HG02763 (cell line): ENCODE measurements at regions not wholly inside any gene's neighbourhood (a gene's known extent, or its start where the extent isn't known, plus 50 kb on each side); places are given as distances from the start of the nearest gene placed in this dataset.

ENCODE experiments used
- ATAC-seq: cut with Tn5 transposase; IDR thresholded peaks from one replicate; pipeline ENCODE4 v1.9.1; 2021; ENCODE audit warnings: mild to moderate bottlenecking, moderate library complexity; ENCODE audit not compliant: unreplicated experiment

DNA sequence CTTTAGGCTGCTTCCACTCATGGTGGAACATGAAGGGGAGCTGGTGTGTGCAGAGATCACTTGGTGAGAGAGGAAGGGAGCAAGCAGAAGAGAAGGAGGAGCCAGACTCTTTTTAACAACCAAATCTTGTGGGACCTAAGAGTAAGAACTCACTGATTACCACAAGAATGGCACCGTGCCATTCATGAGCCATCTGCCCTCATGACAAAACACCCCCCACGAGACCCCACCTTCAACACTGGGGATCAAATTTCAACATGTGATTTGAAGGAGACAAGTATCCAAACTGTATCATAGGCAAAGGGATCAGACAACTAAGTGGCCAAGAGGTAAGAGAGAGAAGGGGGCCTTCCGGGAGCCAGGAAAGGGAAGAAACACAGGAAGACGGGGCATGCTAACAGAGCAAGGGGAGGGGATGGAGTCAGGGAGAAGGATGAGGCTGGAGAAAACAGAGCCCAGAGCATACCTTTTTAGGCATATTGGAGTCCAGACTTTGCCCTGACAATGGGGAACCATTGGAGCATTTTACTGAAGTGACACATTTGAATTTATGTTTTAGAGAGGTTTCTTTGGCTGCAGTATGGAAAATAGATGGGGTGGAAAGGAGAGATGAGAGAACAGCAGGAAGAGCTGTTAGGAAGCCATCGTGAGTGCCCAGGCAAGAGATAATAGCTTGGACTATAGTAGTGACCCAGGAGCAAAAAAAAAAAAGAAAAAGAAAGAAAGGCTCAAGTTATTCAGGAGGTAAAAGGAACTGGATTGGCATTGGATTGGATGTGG, 204.4 kb upstream of the NUDT4 start:
- ATAC-seq = no peak

DNA sequence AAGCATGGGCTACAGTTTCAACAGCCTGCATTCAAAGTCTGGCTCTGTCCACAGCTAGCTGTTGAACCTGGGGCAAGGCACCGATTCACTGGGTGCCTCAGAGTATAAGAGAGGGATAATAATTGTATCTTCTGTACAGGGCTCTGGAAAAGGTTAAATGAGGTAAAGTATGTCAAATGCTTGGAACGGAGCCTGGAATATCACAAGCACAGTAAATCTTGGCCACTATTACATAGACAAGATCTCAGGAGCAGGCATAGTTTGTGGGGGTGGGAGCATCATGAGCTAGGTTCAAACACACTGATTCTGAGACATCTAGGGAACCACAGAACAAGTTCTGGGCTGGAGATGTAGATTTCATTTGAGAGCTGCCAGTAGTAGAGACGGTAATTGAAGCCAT, 203.7 kb upstream of the NUDT4 start:
- no peak for ATAC-seq

DNA sequence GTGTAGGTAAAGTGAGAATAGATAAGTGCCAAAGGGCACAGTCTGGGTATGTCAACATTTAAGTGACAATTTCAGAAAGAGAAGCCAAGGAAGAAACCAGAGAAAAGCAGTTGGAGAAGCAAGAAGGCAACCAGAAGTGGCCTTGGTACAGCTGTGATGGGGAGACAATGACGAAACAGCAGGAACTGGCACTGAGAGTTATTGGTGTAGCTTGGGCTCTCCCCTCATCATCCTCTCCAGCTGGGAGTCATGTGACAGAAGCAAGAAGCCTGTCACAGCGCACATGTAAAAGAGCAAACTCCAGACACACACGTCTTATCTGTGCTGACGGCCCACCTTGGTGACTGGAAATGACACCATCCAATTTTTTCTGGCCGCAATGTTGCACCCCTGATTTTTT, 203.3 kb upstream of the NUDT4 start:
- ATAC-seq = no peak

DNA sequence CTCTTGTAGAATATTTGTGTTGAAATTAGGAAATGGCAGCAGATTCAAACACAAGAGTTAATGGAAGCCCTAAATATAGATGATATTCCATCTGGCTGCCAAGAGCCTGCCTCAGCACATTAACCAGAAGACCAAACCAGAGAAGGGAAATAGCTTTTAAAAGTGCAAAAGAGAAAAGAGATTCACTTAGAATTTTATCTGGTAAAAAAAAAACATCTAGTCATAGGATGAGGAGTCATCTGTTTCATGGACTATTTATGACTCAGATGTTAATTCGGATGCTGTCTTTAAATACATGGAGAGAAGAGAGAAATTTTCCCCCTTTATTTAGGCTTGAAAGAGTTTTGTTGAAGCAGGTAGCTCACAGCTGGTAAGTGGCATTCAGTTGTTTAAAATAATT, 201.6 kb upstream of the NUDT4 start:
- ATAC-seq = no peak

DNA sequence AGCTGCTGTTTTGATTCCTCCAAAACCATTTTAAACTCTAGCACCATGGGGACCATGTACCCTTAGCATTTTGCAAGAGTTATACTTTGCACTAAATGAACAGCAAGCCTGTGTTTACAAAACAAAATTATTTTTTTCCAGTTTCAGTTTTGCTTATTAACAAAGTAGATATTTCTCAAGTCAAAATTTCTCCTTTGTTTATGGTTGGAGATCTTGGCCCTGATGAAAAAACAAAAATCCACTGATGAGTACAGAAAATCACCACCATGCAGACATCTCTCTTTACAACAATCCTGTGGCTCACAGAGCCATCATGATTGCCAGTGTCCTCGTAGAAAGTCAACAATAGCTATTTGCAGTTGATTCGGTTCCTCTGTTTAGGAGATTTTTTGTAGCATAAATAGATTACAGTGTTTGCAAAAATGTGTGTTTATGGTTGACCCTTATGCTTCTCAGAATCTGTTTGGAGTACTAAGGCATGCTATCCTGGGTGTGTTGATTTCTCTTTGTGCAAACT, 201.1 kb upstream of the NUDT4 start:
- no peak for ATAC-seq

DNA sequence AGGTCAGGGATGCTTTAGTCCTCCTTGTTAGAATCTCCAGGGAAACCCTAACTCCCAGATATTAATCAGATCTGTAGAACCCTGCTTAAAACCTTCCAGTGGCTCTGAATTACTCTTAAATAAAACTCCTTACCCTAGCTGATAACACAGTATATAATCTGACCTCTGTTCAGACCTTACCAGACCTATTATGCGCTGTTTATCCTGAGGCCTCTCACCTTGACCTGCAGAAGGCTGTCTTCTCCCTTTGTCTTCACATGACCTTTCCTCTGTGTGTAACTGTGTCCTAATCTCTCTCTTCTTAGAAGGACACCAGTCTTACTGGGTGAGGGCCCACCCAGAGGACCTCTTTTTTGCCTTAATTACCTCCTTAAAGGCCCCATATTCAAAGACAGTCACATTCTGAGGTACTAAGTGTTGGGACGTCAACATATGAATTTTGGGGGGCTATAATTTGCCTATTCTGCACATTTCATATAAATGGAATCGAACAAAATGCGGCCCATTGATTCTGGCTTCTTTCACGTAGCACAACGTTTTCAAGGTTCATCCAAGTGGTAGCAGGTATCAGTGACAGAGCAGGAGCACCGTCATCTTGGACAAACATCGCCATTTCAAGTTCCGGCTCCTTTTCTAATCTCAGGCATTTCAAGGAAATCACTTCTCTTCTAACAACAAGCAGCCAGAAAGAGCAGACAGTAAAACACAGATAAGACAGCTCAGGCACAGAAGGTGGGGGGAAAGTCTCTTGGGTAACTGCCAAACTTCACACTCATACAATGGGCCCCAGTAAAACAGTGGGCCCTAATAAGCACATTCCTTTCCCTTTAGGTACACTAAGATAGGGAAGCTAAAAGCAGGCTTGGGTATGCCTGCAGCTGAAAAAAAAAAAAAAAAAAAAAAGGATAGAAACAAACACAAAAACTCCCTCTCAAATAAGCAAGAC, 200.2 kb upstream of the NUDT4 start:
- no peak for ATAC-seq

DNA sequence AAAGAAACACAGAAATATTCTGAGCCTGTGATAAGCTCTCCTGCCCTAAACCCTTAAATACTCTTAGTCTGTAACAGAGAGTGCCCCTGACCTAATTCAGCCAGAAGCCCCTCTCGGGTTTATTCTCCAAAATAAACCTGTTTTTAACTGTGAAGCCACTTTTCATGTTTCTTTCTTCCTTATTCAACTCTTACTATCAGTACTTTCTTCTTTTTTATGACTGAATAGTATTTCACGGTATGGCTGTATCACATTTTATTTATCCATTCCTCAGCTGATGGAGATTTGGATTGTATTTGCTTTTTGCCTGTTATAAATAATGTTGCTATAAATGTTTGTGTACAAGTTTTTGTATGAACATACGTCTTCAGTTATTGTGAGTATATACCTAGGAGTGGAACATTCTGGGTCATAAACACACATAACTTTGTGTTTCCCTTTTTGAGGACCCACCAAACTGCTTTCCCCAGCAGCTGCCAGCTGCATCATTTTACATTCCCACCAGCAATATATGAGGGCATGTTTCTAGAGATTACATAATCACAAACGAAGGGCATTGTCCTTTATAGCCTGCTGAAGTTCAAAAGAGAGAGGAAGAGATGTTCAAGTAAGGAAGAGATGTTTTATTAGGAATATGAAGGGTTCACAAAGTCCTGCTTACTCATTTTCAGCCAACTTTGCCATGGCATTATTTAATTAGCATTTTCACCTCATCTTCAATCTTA, 199.4 kb upstream of the NUDT4 start:
- ATAC-seq = no peak

DNA sequence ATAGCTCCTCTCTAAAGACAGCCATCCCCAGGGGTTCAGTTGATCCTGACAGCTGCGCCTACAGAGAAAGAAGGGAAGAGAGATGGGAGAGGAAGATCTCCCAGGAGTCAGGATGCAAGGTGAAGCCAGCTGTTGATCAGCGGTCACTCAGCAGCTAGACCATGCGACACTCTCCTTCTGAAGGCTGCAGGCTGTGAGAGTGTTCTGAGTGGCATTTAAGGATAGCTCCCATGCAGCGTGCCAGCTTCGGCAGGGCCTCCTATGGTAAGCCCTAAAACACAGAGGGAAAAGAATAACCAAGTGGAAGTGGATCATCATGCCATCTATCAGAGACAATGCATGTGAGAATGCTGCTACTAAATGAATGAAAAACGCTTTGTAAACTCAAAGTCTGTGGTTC, 197.9 kb upstream of the NUDT4 start:
- no peak for ATAC-seq

DNA sequence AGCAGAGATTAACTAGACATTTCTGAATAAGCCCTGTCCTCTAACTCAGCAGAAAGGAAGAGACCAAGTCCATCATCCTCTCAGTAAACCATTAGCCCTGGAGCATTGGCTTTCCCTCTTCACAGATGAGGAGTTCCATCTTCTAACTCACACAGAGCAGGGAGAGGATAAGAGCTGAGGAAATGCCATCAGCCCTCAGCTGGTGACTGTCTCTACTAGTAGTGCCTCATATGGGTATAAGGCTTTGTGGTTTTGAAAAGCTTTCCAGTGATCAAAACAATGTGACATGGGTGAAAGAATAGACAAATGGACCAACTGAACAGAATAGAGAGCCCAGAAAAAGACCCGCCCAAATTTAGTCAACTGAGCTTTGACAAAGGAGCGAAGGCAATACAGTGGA, 197.2 kb upstream of the NUDT4 start:
- no peak for ATAC-seq

DNA sequence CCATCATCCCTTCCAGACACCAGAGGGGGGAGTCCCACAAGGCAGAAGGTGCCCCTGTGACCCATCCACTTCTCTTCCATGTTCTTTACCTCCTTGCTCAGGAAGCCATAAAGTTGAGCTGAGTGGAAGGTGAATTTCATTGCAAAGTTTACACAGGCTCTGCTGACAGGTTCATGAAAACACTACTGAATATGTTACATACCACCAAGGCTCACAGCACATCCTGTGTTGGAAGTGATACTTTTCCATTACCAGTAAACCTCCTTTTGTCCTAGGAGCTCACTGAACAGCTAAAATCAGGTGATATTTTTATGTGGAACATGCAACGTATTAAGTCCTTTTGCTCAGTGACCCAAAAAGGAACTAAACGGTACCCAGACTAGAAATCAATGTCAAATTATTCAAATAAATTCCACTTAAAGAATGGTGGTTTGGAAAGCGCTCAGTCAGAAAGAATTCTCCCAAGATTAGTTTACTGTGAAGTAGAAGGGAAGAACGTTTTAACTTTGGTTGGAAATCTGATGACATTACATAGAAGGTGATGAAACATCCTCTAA, 196.2 kb upstream of the NUDT4 start:
- ATAC-seq = no peak

DNA sequence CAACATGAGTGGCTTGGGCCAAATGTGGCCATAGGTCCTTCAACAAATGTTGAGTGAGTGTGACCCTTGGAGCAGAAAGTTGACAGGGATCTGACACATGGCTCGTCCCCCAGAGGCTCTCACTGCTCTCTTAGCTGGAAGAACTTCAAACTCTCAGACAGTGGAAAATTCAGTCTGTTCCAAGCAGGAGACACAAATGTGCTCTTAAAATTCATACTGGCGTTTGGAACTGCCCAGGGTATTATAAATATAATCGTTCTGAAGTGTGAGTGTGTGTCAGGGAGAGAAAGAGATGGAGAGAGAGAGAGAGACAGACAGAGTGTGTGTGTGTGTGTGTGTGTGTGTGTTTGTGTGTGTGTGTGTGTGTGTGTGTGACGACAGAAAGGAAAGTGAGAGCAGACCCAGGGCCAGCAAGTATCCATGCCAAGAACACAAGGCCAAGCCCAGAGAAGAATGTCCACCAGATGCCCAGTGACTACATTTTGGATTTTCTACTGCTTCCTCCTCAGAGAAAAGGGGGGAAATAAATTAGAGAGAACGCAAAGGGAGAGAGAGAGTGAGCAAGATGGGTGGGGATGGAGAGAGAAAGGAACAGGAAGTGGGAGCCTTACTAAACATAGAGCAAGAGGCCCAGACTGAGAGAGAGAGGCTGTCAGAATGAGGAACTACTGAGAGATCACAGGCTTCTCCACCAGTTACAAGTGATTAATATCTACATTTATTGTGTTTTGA, 193.6 kb upstream of the NUDT4 start:
- peak; percentile 59 for ATAC-seq

DNA sequence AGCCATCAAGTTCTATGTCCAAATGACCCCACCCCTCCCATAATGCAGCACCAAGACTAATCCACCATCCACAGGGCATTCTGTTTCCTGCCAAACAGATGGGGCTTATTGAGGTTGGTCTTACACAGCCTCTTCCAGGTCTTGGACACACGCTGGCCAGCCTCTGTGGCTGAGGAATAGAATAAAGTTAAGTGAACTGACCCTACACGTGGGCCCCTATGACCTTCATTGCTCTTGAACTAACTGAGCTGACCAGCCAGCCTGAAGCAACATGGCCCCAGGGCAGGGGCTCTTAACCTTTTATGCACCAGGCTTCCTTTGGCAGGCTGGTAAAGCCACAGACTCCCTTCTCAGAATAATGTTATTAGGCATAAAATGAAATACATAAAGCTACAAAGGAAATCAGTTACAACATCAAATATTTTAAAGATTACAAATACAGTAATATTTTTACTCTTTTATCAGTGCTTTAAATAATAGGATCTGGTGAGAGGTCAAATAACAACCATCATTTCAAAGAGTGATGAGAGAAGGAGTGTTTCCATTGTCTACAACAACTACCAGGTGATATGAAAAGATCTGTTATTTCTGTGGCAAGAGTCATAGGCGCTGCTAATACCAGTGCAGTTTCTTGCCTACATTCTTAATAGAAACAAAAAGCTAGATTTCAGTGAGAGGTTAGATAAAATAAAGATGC, 192.9 kb upstream of the NUDT4 start:
- peak; percentile 19 for ATAC-seq

DNA sequence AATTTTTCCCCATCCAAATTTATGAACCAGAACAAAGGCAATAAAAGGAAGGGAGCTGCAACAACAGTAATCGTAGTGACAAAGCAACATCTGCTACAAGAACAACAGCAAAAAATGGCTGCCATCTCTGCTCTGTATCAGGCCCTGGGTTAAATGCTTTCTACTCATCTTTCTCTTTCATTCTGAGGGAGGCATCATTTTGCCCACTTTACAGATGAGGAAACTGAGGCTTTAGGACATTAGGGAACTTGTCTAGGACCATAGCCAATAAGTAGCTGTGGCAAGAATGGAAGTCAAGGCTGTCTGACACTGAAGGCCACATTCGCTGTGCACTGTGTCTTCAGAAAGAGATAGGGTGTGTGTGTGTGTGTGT, 192.4 kb upstream of the NUDT4 start:
- no peak for ATAC-seq

DNA sequence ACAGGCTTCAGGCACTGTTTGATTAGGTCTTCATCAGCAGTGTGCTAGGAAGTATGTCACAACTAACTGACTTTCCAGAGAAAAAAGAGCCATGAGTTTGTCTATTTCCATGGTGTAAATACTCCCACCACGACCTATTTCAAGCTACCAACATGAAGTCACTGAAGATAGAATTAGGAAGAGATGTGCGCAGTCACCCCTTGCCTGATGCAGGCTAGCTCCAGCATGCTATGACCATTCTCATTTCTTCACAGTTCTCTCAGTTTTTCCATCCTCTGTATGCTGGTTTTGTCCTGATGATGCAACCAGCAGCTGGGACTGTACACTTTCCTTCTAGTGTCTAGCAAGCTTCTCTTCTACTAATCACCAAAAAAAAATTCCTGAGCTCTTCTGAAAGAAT, 191.6 kb upstream of the NUDT4 start:
- ATAC-seq = no peak

DNA sequence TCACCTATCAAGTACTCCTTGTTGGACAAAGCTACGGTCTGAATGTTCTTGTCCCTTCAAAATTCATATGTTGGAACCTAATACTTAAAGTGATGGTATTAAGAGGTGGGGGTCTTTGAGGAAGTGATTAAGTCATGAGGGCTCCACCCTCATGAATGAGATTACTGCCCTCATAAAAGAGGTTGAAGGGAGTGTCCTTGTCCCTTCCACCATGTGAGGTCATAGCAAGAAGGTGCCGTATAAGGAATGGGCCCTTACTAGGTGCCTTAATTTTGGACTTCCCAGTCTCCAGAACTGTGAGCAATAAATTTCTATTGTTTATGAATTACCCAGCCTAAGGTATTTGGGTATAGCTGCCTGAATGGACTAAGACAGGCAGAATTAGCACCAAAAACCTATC, 191.1 kb upstream of the NUDT4 start:
- no peak for ATAC-seq

DNA sequence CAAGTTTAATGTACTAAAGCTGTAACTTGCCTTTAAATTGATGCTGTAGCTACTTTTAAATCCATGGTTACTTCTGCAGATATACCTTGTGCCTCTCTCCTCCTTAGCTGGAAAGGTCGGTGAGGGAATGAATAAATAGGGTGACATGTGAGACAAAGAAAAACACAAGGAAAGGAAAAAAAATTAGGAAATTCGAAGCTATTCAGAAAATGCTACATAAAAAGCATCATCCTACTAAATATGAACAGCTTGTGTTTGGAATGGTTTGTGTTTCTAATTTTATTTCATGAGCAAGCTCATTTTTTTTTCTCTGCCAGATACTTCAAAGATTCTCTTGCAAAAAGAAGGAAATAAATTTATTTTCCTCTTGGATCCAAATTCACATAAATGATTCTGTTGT, 186.3 kb upstream of the NUDT4 start:
- no peak for ATAC-seq

DNA sequence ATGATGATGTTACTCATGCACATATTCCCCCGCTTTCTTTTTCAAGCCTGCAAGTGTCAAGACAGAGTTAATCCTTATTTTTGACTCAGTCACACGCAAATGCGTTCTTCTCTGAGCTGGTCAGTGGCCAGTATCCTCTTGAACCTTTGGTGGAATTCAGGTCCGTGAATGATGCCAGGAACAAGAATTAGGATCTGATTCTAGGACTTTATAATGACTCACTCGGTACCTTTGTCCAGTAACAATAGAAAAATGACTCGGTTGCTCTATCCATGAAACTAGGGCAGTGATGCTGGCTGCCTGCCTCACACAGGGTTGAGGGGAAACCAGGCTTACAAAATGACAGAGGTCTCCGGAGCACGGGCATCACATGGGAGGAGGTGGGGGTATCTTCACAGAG, 185.8 kb upstream of the NUDT4 start:
- ATAC-seq = no peak

DNA sequence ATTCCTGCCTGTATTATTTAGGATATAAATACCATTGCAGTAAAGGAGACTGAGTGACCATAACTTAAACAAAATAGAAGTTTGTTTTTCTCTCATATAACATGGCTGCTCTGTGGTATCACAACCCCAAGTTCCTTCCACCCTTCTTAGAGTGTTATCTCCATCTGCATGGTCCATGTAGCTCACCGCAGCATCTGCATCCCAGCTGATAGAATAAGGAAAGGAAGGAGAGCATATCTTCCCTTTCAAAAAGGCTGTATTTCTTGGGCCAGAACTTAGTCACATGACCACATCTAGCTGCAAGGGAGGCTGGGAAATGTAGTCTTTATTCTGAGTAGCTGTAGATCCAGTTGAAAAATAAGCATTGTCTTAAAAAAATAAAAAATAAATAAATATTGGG, 184.8 kb upstream of the NUDT4 start:
- ATAC-seq = no peak

DNA sequence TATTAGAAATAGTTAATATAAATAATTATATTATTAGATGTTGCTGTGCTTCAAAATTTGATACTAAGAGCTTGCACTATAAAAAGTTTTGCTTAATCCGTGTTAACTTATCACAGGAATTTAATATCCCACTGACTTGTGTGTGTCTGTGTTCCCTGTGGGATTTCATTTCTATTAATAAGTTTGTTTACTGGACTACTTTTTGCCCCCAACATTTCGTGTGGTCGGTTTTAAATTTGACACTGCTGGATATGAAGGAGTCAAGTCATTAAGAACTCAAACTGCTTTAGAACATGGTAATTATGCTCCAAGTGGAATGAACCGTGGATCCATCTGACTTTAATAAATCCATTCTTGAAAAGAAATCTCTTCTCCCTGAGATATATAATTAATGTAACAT, 182.2 kb upstream of the NUDT4 start:
- no peak for ATAC-seq

DNA sequence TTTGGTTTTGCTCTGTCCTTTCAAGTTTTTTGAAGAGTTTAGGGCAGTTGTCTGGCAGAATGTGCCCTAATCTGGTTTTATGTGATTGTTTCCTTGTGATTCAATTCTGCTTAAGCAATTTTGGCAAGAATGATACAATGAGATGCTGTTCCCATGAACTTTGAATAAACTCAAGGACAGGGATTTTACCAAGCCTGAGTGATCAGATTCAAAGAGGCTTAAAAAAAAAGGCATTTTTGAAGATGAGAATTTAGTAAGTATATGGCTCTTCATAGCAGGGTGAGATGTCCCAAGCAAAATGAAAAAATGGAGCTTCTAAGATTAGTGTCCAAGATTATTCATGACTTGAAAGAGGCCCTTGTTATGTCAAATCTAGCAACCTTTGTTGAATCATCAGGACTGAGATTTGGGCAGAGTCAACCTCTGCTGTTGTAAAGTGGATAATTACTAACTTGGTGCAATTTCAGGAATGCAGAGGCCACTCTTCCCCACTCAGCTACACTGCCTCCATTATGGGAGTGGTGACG, 180.6 kb upstream of the NUDT4 start:
- no peak for ATAC-seq
